ENCODE measurements at regions not wholly inside any gene's neighbourhood (a gene's known extent, or its start where the extent isn't known, plus 50 kb on each side); places are given as distances from the start of the nearest gene placed in this dataset.

- TF ChIP-seq NANOG (IDR thresholded peaks at IDR 0.05; ENCODE audit: borderline replicate concordance), result no peak
- TF ChIP-seq ZNF114 (CRISPR knock-in tag; IDR thresholded peaks at IDR 0.05), result no peak
- TF ChIP-seq JUNB (IDR thresholded peaks at IDR 0.05; ENCODE audit: unreplicated experiment), result no peak
- no peak for TF ChIP-seq POLR2AphosphoS5 (IDR thresholded peaks at IDR 0.05; ENCODE audit: low read depth)
- no peak for TF ChIP-seq CREB1 (CRISPR knock-in tag; IDR thresholded peaks at IDR 0.05; ENCODE audit: low read depth)
These were observed 60.3 kb upstream of the PRELID3B start (continued) for GRCh38 chr20:59102841-59103299.

- Histone ChIP-seq H3K27me3 (ENCODE audit: insufficient read depth) (no peaks in the 10 kb centered on the region), H3K4me3 (no peak overlapping the region), H3K4me2 (no peak overlapping the region), H3K9me2 (ENCODE audit: insufficient read depth) (peaks cover 3% of the 10 kb centered on the region; the same call in 1 of the 2 replicates), H2AFZ (no peak overlapping the region), H3K27ac (ENCODE audit: low read depth) (no peak overlapping the region), H3K36me3 (ENCODE audit: insufficient read depth) (no peaks in the 10 kb centered on the region), H3F3A (replicated peaks; ENCODE audit: low read depth) (no peaks in the 10 kb centered on the region), H3K79me2 (replicated peaks; ENCODE audit: insufficient read depth) (no peaks in the 10 kb centered on the region), H4K20me1 (replicated peaks; ENCODE audit: insufficient read depth) (no peaks in the 10 kb centered on the region), H3K4me1 (ENCODE audit: insufficient read depth) (no peaks in the 10 kb centered on the region)
- Mint-ChIP-seq H3K27ac (no peak overlapping the region), H3K4me1 (peaks cover 11% of the 10 kb centered on the region), H3K9me3 (no peaks in the 10 kb centered on the region), H3K27me3 (ENCODE audit: insufficient read depth, low read depth, poor library complexity) (peaks cover 4% of the 10 kb centered on the region), H3K4me3 (no peak overlapping the region), H3K36me3 (ENCODE audit: low read depth) (no peaks in the 10 kb centered on the region)
- TF ChIP-seq STAT1 (IDR thresholded peaks at IDR 0.05; ENCODE audit: unreplicated experiment), result no peak
- TF ChIP-seq NANOG (IDR thresholded peaks at IDR 0.05; ENCODE audit: borderline replicate concordance), result no peak
- no peak for TF ChIP-seq EZH2phosphoT487 (IDR thresholded peaks at IDR 0.05; ENCODE audit: unreplicated experiment)
- no peak for TF ChIP-seq ETS1 (IDR thresholded peaks at IDR 0.05)
- no peak for TF ChIP-seq ZNF114 (CRISPR knock-in tag; IDR thresholded peaks at IDR 0.05)
- no peak for TF ChIP-seq POLR2AphosphoS5 (IDR thresholded peaks at IDR 0.05; ENCODE audit: low read depth)
- TF ChIP-seq CTCF (conservative IDR thresholded peaks at IDR 0.05; ENCODE audit: low read depth in 2 of 2), result no peak
- TF ChIP-seq ZNF331 (CRISPR knock-in tag; IDR thresholded peaks at IDR 0.05; ENCODE audit: low read depth), result no peak
- TF ChIP-seq JUNB (IDR thresholded peaks at IDR 0.05; ENCODE audit: unreplicated experiment), result no peak
- no peak for TF ChIP-seq ZNF462 (CRISPR knock-in tag; IDR thresholded peaks at IDR 0.05)
- TF ChIP-seq REST (IDR thresholded peaks at IDR 0.05; ENCODE audit: unreplicated experiment), result no peak
- no peak for TF ChIP-seq CREB1 (CRISPR knock-in tag; IDR thresholded peaks at IDR 0.05; ENCODE audit: low read depth)
- TF ChIP-seq EZH2 (IDR thresholded peaks at IDR 0.05; ENCODE audit: low read depth, unreplicated experiment), result no peak
- ATAC-seq (no peak), DNase-seq (ENCODE audit: low spot score) (no peak)
These were observed 59.4 kb upstream of the PRELID3B start for GRCh38 chr20:59101961-59102360.
